ENCODE measurements at regions not wholly inside any gene's neighbourhood (a gene's known extent, or its start where the extent isn't known, plus 50 kb on each side); places are given as distances from the start of the nearest gene placed in this dataset.

DNA sequence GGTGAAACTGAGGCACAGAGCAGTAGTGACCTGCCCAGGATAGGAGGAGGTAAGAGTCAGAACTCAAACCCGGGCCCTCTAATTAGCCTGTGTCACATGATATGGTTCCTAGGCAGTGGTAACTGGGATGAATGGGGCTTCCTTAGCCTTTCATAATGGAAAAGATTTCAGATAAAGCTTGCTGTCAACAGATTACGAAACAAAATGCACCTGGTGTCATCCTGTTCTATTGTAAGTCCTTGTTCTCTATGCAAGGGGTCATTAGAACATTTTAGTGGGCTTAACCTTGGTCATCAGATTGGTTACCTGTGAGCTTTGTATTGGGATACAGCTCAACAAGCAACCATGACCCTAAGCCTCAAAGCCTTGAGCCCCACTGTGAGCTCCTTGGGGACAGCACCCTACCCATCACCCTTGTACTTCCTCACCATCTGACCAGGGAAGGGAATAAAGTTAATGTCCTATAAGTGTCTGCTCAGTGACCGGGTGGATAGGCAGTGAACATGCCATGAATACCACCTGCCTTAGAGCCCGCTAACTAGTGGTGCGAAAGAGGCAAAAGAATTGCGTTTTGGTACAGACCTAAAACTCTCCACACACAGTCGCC, 70.3 kb upstream of the RMDN2 start:
- FAIRE-seq (no peak), DNase-seq (ENCODE audit: extremely low spot score, insufficient read length, low read depth) (no peak)

DNA sequence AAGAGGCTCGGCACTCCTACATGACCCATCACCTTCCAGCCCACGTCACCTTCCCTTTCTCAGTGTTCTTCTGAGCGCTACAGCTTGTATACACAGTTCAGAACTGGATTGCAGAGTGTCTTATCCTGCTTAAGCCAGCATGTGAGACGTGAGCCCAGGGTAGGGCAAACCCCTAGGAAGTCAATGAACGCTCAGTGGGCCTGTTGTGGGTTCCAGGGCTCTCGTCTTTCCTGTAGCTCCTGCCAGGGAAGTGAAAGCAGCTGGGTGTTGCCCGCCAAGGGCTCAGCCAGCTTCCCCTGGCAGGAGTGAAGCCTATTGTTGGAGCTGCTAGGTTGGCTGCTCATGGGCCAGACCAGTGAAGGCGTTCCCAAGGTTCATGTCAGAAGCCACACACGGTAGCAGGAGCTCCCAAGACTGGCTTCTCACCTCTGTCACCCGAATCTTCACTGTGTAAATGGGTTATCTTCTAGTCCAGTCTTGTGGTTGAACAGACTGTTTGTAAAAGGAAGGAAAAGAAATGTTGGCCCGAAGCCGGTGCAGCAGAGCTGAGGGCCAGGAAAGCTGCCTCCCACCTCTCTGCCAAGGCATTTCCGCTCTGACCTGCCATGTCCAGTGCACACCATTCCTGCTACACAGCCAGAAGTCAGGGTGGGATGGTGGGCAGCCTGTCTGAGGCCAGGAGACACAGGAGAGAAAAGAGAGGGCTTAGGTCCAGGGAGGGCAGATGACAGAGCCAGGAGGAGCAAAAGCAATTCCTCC, 69.6 kb upstream of the RMDN2 start:
- peak; percentile 48 for FAIRE-seq
- DNase-seq (ENCODE audit: extremely low spot score, insufficient read length, low read depth), result no peak

DNA sequence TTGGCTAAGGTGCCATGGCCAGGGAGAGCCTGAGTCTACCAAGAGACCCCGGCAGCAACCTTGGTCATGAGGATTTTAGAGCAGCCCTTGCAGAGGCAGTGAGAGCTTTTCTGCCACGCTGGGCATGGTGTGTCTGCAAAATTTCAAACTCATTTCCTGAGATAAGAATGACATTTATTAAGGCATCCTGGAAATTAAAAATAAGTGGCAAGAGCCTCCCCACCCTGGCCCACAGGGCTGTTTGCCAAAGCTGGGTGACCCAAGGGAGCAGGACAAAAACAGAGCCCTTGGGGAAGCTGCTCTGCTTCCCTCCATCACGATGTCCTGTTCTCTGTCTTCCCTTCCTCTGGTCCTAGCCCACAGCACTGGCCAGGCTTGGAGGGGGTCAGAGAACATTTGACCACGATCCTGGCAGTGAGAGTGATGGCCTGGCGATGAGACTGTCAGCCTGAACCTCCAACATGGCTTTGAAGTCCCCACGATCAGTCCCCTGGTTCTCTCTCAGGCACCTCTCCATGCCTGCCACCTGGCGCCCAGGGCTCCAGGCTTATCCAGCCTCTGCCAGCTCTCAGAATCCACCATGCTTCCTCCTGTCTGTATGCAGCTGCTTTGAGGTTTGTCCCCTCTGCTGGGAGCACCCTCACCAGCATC, 68.9 kb upstream of the RMDN2 start:
- FAIRE-seq, result no peak
- DNase-seq (ENCODE audit: extremely low spot score, insufficient read length, low read depth), result no peak

DNA sequence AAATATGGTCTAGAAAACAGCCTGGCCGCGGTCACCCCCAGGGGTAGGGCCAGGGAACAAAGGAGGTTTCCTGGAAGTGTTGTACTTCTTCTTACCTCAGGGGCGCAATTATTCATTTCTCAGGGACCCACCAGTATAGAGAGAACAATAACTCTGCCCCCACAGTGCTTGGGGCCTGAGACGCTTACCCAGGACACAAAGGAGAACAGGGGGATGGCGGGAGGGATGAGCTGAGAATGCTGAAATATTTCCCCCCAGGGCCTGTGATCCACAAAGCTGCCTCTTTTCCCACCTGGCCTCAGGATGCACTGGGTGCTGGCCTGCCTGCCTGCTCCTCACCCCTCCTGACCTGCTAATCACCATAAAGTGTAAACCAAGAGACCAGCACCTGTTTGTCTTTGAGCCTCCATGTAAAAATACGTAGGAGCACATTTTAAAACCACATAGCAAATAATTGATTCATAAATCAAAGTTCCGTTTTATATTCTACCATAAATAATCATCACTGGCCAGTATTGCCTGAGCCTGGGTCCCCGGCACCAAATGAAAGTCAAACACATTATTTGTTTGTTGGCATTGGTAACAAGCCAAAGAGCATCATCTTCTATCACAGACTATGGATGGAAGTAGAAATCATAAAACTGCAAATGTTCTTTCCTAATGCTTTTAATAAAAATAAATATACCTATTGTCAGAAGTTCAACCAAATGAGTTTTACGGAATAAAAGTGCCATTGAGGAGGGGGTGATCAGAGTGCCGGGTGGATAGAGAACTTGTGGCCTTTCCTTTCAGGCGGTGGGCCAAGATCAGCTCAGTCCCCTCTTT, 67.3 kb upstream of the RMDN2 start:
- no peak for FAIRE-seq
- no peak for DNase-seq (ENCODE audit: extremely low spot score, insufficient read length, low read depth)

DNA sequence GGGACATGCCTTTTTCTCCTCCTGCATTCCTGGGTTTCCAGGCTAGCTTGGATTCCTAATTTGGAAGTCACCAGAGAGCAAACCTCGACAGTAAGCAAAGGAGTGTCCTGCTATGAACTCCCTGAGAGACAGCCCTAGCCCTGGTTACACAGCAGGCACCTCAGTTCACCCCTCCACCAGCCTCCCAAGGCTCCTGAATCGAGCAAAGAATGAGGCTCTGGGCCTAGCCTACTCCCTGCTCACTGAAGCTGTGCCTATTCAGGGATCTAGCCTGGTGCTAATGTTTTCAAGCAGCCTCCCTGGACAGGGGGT, 66.7 kb upstream of the RMDN2 start:
- no peak for DNase-seq (ENCODE audit: extremely low spot score, insufficient read length, low read depth)
- FAIRE-seq, result no peak

DNA sequence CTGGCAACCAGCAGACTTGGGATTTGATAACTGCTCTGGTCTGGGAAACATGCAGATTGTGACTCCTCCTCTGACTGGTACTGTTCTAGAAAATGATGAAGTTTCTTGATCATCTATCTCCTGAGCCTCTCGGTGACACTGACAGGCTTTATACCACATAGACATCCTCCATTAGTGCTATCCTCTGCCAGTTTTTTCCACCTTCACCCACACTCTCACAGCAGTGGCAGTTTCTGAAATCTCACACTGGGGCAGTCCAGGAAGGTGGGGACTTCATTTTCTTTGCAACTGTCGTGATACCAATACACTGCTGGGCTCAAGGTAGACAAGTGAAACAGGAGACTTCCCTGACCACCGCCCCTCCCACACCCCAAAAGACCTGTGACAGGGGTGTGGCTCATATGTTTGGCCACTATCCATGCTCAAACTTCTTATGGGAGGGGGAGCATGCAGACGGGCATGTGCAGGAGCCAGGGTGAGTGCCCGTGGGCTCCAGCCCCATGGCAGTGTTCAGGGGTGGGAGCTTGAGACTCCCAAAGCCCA, 66.3 kb upstream of the RMDN2 start:
- no peak for FAIRE-seq
- no peak for DNase-seq (ENCODE audit: extremely low spot score, insufficient read length, low read depth)

DNA sequence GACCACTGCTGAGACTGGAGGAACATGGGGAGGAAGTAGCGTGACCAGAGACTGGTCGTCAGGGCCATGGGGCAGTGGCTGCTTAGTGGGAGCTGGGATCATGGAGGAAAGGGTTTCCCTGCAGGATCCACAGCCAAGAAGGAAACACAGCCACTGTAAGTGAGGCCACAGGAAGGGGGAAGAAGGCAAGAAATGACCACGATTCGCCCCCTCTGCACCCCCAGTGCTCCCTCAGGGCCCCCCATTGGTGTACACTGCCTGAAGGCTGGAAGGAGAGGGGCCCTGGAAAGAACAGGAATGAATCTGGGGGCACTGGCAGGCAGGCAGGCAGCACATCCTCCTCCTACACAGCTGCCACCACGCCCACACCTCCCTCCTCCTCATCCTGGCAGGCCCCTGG, 62.5 kb upstream of the RMDN2 start:
- FAIRE-seq, result no peak
- DNase-seq (ENCODE audit: extremely low spot score, insufficient read length, low read depth), result no peak

DNA sequence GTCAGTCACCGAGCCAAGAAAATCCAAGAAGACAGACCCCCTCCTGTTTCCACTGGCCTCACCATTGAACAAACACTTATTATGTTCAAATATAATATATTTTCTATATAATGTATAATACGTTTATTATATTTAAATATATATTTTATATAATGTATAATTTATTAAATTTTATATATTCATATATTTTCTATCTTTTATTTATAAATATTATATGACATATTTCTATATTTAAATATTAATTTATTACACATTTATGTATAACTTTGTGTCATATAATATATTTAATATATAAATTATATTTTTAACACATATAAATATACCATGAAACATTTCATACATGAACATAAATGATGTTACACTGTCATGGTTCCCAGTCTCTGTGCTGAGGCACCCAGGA, 60.9 kb upstream of the RMDN2 start:
- no peak for DNase-seq (ENCODE audit: extremely low spot score, insufficient read length, low read depth)
- no peak for FAIRE-seq

DNA sequence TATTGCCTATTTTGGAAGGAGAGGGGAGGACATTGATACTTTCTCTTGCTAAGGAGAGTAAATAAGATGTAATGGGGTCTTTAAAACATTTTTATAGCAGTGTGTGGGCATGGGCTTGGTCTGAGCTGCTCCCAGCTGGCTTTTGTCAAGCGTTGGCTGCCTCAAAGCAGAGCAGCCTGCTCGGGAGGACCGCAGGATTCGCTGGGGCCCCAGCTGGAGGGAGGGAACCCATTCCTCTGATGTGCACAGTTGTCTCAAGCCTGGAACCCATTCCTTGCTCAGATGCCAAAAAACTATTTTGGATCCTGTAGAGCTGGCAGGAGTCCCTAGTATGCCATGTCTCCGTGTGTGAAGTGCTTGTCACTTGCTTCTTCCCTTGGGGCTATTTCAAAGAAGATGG, 59.4 kb upstream of the RMDN2 start:
- DNase-seq (ENCODE audit: extremely low spot score, insufficient read length, low read depth), result no peak
- FAIRE-seq, result no peak

DNA sequence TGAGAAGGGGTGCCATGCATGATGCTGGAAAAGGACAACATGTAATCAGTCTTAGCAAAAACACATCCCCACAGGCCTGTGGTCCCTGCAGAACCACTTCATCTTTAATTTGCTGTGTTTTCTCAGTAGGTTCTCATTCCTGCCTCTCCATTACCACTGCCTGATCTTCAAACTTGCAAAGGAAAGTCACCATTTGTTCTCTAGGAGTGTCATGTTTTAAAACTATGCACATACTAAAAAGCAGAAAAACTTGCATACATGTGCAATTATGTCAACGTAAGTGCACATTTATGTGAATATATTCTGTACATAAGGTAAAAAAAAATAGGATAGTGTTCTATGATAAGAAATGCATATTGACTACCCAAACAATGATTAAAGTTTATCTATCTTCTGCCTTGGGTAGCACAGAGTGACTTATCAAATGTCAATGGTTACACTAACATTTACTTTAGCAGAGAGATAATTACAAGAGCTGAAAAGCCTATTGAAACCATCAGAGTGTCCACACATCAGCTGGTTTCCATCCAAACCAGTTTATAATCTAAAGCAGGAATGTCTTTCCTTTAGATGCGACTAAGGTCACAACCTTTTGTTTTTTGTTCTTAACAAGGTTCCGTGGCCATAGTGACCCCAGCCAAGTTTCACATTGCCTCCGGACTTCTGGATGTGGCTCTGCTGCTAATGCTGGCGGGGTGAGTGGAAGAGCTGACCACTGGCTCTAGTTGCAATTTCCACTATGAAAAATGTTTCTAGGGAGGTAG, 58.7 kb upstream of the RMDN2 start:
- no peak for DNase-seq (ENCODE audit: extremely low spot score, insufficient read length, low read depth)
- FAIRE-seq, result no peak

DNA sequence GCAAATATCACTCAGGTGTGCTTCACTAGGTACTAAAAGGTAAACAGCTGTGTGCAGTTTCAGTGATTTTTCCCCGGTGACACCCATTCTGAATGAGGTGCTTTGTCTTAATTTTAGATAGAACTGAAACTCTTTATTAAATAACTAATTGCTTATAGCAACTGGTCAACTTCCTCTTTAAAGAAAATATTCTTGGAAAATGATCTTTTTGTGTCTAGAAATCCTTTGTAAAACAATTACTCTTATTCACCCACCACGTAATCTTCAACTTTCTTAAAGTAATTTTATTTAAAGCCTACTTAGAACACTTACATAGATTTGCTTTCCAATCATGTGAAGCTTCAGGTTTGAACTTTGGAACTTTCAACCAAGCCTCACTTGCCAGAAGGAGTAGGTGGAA, 57.9 kb upstream of the RMDN2 start:
- no peak for DNase-seq (ENCODE audit: extremely low spot score, insufficient read length, low read depth)
- FAIRE-seq, result no peak

DNA sequence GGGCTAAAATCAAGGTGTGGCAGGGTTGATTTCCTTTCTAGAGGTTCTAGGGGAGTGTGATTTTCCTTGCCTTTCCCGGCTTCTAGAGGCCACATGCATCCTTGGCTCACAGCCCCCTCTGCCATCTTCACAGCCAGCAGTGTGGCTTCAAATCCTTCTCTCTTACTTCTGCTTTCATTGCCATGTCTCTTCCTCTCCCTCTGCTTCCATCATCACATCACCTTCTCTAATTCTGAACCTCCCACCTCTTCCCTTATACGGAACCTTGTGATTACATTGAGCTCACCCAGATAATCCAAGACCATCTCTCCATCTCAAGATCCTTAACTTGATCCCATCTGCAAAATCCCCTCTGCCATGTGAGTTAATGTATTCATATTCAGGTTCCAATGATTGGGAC, 56.2 kb upstream of the RMDN2 start:
- FAIRE-seq, result no peak
- DNase-seq (ENCODE audit: extremely low spot score, insufficient read length, low read depth), result no peak

DNA sequence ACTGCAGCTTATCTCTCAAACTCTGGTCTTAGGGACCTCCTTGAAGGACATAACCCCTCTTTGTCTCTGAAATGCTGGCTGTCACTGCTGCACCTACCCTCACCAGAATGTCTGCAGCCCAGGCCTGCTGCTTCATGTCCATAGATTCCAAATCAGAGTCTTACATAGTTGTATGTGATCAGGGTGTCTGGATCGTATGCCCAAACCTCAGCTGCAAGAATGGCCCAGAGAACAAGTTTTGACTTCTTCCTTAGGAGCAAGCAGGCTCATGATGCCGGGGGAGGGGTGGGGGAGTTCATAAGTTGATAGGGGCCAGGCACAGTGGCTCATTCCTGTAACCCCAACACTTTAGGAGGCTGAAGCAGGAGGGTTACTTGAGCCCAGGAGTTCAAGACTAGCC, 55.8 kb upstream of the RMDN2 start:
- DNase-seq (ENCODE audit: extremely low spot score, insufficient read length, low read depth), result no peak
- FAIRE-seq, result no peak

DNA sequence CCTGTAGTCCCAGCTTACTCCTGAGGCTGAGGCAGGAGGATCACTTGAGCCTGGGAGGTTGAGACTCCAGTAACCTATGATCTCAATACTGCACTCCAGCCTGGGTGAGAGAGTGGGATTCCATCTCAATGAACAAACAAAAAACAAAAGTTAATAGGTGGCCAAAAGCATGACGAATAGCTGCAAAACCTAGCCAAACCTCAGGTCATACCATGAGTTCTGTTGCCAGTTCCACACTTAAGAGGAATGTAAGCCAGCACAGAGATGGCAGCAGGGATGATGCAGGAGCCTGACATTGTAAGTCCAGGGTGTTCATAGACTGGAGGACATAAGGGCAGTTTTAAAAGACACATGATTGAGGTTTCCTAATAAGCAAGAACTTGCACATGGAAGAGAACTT, 55.3 kb upstream of the RMDN2 start:
- no peak for FAIRE-seq
- no peak for DNase-seq (ENCODE audit: extremely low spot score, insufficient read length, low read depth)

DNA sequence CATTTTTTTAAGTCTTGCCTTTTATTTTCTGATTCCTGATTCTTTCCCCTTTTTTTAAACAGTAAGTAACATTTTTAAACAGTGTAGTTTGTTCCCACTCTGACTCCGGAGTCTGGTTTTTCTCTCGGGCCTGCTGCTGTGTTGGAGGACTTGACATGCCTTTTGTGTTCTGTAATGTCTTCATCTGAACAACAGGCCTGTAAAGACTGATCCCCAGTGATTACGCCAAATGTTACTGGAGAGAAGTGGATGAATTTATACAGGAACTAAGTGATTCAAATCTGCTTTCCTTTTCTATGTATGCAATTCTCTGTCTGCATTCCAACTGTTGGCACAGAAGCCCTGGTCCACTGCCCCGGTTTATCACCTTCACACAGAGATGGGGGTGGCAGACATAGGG, 54.3 kb upstream of the RMDN2 start:
- DNase-seq (ENCODE audit: extremely low spot score, insufficient read length, low read depth), result no peak
- FAIRE-seq, result no peak

DNA sequence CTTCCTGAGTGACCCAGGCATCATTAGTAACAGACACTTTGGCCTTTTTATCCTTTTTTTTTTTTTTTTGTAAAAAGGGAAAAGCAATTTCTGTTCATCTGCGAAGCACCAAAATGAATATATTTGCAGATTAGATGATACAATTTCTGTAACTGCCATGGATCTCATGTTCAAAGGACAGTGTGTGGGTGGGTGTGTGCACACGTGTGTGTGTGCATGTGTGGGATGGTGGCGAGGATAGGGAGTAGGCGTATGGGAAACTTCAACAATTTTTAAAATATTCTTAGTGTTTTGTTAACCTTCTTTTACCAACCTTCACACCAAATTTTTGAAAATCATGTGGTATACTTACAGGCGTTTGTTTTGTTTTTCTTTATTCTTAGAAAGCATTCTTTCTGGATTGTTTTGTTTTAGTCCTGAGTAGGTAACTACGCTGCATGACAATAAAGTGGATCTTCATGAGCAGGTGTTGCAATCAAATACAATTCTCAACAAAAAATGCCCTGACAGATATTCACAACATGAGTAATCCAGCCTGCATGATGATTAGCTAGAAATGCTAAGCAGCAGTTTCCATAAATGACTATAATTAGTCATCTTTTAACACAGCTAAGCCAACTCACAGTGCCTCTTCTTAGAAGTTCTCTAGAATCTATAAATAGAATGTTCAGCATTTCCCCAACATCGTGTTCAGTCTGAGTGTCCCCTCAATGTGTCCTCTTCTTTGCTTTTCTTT, 53.5 kb upstream of the RMDN2 start:
- no peak for DNase-seq (ENCODE audit: extremely low spot score, insufficient read length, low read depth)
- peak; percentile 89 for FAIRE-seq

DNA sequence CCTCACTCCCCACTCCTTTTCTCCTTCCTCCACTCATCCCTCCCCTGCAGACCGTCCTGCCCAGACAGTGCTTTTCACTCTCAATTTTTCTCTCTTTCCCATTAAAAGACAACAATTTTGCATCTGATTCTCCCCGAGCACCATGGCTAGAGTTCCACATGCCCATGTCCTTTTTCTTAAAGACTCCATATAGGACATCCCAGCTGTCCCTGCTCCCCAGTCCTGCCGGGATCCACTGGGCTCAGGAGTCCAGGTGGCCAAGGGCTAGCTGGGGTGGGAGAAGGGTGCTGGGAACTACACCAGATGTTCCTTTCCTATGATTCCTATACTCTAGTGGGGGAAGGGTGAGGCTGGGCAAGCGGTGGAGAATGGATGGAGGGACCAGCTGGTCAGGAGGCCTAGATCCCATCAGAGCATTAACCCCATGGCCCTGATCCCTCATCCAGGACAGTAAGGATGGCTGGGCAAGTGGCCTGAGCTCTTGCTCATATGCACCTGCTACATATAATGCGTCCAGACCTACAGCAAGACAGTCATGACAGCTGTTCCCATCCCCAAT, 52.8 kb upstream of the RMDN2 start:
- FAIRE-seq, result no peak
- DNase-seq (ENCODE audit: extremely low spot score, insufficient read length, low read depth), result no peak

DNA sequence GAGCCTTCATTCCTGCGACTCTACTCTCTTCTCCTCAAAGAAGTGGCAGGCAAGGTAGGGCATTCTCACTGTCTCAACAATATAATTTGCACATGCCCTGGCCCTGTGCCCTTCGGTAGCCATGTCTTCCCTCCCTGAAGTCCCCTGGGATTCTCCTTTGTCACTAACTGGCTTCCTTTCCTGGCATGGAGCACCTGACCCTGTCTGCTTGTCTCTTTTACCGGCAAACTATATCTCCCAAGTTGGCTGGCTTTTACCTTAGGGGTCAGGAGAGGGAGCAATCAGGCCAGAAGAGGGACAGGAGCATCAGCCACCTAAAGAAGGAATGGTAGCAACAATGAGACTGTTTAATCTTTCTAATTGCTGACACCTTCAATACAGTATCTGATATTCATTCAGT, 51.9 kb upstream of the RMDN2 start:
- peak; percentile 58 for FAIRE-seq
- no peak for DNase-seq (ENCODE audit: extremely low spot score, insufficient read length, low read depth)

DNA sequence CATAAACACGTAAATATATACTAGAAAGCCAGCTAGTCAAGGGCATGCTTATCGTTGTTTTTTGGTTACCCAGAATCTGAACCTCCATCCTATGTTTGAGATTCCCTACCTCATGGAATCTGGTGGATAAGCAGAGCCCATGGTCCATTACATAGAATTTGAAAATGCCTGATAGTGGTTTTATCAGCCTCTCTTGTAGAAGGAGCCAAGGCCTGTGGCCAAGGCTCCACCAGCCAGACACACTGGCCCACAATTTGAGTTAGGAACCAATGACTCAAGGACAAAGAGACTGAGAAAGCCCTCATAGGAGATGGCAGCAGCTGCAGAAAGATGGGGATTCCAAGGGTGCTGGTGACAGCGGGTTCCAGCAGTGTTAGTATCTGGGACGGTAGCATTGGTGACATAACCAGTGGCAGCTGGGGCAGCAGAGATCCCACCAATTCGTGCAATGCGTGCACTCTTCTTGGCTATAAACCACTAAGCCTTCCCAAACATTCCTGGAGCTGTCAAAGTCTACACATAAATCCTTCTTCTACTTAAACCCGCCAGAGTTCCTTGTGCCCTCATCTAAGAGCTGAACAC, 51.2 kb upstream of the RMDN2 start:
- DNase-seq (ENCODE audit: extremely low spot score, insufficient read length, low read depth), result no peak
- no peak for FAIRE-seq

Measured in GM18507 (cell line).